Tibial nerve (tissue), 3 donors: ENCODE measurements at regions not wholly inside any gene's neighbourhood (a gene's known extent, or its start where the extent isn't known, plus 50 kb on each side); places are given as distances from the start of the nearest gene placed in this dataset.

Experiments
- CTCF ChIP-seq, 5 experiments: fragments of 200-600 bp in 3 of 5; fragments of 450-650 bp in 2 of 5; sonication (generic) in 3 of 5; IDR thresholded peaks; one replicate each; pipeline ENCODE4 v1.5.1; 2016 to 2019; ENCODE audit warnings: antibody characterized with exemption in 5 of 5, mild to moderate bottlenecking in 3 of 5, moderate library complexity in 2 of 5
- POLR2A ChIP-seq, 2 donors: fragments of 450-650 bp; IDR thresholded peaks; one replicate each; pipeline ENCODE4 v1.6.1; 2017; ENCODE audit warnings: antibody characterized with exemption in 2 of 2, mild to moderate bottlenecking in 2 of 2, moderate library complexity in 2 of 2

DNA sequence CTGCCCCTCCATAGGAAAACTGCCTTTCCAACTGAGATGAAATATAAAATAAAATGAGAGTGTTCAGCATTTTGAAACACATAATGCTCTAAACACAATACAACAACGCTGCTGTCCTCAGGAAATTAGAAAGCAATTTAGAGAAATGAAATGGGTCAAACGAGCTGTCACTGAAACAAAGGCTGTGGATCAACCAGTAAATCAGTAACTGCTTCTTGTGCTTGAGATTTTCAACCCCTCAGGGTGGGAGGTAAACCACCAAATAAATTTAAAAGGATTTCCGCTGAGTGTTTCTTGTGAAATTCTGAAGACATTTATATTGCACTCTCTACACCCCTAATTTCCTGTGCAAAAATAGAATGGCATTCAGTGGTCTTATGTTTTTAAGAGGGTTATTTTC lies 657.1 kb upstream of the SEL1L start:
- no peak for TF ChIP-seq CTCF (IDR thresholded peaks at IDR 0.05)
- TF ChIP-seq POLR2A (IDR thresholded peaks at IDR 0.05) = no peak
